Stimulated activated CD4-positive, alpha-beta T cell treated with anti-CD3 and anti-CD28 coated beads, Interleukin-15, amount 100 ng/mL, for 48 hours (primary cell): ENCODE measurements at regions not wholly inside any gene's neighbourhood (a gene's known extent, or its start where the extent isn't known, plus 50 kb on each side); places are given as distances from the start of the nearest gene placed in this dataset.

Source experiments
- DNase-seq, 2 donors: peaks; one replicate each; pipeline ENCODE4 v3.0.0-alpha.2; 2020; ENCODE audit warnings: low read depth in 2 of 2

DNA sequence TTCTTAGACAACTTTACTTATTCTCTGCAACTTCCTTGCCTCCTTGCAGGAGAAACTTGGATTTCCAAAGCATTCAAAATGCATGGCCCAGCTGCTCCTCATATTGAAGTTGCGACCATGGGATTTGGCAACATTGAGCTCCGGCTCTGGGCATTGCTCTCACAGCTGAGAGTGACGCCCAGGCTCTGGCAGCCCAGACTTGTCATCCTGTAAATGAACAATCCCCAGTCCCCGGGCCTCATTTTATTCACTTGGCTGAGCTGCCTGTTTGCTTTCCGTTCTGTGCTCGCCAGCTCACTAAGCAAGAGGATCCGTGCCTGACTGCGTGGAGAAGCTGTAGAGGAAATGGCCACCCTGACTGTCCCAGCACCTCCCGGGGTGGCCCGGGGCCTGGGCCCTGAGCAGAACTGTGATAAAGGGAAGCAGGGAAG is 119.5 kb upstream of the CD93 start:
- DNase-seq, result no peak

DNA sequence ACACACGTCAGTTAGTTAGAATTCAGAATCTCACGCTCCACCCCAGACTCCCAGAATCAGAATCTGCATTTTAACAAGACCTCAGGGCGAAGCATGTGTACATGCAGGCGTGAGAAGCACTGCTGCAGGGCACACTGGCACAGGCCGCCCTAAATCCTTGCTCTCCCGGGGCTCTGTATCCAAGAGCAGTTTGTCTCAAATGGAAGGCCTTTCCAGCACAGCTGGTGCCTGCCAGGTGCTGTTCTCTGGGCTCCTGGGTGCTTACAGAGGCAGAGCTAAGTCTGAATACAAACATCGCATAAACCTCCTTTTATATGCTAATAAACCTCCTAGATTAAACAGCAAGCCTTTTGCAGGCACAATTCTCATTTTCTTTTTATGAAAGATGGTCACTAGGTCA is 119.1 kb upstream of the CD93 start:
- DNase-seq, result no peak

DNA sequence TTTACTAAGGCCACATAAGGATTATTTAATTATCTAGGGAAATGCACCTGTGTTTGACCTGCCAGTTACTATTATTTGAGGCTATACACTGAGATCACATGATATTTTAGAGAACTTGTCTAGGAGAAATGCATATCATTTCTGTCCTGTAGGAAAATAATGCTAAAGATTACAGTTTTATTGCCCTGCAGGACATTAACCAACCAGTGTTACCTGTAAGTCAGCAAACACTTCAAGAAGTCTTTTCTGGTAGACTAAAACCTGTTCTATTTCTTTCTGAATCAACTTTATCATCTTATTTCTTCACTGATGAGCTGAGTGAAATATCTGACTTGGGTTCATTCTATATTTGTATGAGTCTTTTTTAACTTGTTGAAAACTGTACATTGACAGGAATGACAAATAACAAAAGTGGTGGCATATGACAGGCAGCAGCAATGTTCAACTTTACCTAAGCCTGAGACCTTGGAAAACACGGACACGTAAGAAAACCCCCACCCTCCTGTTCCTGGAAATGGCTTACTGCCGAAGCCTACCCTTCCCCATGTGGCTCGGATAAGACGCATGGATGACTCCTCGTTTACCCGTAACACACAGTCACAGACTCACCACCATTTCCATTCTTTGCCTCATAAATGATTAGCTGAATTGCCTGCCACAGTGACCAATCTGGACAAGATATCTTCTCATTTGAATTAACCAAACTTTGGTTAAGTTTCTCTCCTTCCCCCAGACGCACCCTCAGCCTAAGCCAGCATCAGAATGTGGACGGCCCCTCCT is 118.0 kb upstream of the CD93 start:
- DNase-seq, result no peak

DNA sequence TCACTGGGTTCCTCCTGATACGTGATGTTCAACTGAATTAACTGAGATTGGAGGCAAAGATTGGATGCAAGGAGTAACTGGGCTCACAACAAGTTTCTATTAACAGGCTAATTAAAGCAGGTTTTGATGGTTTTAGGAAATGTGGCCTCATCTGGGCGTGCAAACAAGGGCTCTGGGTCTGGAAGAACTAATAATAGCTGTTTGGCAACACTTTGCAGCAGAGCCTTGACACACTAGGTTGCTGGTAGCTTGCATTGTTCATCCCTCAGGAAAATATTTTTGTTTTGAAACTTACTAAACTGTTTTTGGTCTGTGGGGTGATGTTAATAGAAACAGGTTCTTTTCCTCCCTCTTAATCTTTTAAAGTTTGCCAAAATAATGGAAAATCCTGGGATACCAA is 117.2 kb upstream of the CD93 start:
- DNase-seq, result no peak

DNA sequence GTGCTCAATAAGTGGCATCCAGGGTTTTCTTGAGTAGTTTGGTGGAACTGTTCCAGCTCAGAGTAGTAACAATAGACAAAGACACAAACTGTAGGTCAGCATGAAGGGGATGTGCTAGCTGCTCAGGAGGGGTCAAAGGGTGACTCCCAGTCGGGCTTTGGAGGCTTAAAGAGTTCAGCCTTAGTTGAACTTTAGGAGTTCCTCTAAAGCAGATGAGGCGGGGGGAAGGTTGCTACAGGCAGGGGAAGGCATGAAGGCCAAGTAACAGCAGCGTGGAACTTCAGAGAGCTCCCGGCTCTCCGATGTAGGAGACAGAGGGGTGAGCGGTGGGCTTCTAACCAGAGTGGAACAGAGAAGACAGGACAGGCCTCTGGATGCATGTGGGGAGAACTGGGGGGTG is 115.5 kb upstream of the CD93 start:
- DNase-seq, result no peak

DNA sequence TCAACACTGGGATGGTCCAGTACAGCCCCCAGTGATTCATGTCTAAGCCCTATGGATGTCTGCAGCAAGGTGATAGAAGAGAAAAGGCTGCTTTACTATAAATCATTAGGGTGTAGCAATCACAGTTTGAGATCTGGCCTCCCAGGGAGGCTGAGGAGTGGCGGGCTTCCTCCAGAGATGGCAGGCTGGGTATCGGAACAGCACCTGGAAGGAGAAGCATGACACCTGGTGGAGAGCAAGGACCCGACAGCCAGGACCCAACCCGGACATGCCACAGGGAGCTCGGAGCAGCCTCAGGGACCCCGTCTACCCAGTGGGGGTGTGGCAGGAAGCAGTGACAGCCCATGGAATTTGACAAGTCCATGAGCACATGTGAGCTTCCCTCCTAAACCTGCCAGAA is 114.8 kb upstream of the CD93 start:
- no peak for DNase-seq

DNA sequence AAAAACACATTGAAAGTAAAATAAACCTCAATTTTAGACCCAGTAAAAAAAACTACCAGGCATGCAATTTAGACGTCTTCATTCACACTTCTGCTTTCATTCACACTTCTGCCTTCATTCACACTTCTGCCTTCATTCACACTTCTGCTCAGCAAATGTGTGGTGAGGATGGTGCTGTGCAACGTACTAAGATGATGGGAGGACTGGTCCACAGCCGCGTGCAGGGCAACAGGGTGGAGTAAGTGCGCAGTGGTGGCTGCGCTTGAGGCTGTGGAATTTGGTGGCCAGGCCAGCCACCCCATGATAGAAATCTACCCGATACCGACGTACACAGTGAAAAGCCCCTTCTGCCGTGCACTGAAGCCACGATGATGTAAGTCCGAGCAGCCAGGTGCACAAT is 114.3 kb upstream of the CD93 start:
- DNase-seq, result no peak

DNA sequence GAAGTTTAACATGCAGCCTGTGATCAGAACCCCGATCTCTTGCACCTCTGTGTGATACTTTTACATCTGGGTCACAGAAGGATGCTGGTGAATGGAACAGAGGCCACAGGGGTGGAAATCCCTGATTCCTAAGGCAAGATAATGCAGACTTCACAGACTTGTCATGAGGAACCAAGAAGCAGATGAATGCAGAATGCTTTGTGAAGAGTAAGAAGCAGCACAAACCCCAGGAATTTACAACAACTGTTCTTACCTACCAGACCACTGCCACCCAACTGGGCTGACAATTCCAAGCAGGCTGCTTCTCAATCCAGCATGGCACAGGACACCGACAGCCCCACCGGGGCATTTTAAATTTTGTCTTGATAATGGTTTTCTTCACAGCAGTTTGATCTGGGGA is 113.2 kb upstream of the CD93 start:
- no peak for DNase-seq

DNA sequence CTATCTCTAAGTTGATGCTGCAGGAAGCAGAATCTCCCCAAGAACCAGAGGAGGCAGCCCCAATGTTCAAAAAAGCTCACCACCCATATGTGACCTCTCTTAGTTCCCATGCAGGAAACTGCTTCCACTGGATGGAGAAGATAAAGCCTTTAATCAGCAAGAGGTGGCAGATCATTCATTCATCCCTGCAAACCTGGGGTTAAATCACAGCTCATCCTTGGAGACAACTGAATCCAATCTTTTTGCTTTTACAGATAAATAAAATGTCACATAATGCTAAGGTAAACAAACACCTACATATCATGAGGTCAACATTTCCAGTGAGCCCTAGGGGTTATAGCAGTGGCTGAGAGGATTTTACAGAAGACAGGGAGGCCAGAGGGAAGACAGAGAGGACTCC is 112.7 kb upstream of the CD93 start:
- DNase-seq, result no peak

DNA sequence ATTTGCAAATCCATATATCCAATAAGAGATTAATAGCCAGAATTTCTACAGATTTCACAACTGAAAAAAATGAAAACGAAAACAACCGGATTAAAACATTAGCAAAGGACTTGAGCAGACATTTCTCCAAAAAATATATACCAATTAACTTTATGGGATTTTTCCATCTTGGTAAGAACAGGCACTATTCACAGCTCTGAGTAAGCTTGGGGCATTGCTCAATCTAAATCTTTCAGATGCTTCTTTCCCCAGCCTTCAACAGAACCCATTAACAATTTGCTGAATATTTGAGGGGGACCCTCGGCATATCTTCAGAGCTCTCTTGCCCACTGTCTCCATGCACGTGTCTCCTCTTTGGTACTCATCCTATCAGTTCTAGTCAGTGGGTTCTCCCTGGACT is 111.7 kb upstream of the CD93 start:
- DNase-seq, result no peak

DNA sequence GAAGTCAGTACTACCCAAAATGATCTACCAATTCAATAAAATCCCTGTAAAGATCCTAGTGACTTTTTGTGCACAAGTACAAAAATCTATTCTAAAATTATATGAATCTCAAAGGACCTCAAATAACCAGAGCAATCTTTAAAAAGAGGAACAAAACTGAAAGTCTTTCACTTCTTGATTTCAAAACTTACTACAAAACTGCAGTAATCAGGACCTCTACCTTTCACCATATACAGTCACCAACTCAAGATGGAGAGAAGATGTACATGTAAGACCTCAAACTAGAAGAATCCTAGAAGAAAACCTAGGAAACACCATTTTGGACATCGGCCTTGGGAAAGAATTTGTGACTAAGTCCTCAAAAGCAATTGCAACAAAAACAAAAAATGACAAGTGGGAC is 109.5 kb upstream of the CD93 start:
- DNase-seq, result no peak

DNA sequence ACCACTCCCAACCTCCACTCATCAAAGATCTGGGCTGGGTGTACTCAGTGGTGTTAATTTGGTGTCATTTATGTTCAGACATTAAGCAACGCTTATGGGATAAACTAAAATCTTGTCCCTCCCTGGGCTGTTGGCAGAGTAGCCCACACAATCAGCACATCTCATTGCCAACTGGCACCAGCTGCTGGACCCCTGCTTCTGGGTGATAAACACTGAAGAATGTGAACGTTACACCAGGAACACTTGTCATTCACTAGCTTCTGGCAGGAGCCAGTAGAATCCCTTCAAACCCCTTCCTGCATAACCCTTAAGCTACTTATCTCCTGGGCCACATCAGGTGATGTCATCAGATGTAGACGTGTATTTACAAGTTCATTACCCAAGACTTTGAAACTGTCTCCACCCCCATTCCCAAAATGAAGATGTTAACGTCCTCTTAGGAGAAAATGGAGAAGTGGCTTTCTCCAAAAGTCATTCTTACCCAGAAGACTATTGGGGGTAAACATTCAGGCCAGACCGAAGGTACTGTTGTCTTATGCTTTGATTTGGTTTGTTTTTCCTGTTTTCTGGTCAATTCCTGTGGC is 107.8 kb upstream of the CD93 start:
- no peak for DNase-seq

DNA sequence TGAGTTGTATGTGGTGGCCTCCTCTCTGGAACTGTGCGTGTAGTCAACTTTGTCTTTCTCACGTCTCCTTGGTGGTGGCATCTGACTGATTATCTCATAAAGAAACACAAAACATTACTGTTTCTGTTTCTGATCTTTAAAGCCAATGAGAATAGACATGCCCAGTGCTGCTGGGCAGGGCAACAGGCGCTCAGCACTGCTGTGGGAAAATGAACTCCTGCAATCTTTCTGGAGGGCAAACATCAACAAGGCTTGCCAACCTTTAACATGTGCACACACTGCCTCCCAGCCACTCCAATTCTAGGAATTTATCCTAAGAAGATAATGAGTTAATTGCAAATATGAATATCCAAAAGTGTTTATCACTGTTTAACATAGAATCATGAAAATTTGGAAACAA is 106.3 kb upstream of the CD93 start:
- DNase-seq, result no peak

DNA sequence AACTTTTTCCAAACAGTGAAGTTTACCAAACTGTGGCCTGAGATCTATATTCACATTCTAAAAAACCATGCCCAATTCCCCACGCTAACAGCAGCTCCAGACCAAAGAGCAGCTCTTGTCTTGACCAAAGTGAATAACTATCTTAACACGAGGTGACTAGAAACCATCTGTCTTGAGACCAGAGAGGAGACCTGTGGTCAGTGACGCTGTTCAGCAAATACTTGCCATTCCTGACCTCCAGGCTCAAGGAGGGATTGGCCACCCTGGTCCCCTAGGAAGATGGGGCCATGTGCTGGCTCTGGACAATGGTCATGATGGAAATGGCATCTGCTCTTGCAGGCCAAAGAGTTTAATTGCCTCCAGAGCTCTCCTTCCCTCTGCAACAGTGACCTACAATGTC is 104.4 kb upstream of the CD93 start:
- no peak for DNase-seq

DNA sequence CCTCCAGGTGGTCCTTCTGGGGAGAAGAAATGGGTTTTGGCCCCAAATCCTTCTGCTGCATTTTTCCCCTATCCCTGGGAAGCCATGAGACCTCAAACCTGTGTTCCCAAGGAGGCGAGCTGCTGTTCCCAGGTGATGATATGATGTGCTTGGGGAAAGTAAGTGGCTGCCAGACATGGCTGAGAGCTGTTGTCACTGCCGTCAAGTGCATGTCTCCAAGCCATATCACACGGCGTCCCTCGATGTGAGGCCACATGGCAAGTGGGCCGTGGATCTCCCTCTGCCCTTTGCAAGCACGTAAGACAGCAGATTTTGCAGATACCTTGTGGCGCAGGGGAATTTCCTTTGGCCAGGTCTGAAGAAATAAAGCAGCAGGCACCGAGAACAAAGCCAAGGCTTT is 103.7 kb upstream of the CD93 start:
- DNase-seq, result no peak

DNA sequence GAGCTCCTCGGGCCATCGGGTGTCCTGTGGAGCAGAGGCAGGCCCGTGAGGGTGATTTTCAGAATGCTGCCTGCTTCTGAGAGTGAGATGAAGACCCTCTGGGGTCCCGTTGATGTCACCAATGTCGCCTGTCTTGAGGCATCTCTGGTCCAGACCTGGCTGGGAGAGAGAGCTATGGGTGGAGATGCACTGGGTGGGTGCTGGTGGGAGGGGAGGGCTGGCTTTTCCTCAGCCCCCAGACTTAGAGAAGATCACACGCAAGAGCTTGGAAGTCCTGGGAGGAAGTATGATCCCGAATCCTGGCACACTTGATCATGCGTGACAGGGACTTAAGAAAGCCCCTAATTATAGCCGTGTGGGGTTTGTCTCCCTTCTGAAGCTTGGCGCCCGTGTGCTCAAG is 103.2 kb upstream of the CD93 start:
- DNase-seq, result no peak

DNA sequence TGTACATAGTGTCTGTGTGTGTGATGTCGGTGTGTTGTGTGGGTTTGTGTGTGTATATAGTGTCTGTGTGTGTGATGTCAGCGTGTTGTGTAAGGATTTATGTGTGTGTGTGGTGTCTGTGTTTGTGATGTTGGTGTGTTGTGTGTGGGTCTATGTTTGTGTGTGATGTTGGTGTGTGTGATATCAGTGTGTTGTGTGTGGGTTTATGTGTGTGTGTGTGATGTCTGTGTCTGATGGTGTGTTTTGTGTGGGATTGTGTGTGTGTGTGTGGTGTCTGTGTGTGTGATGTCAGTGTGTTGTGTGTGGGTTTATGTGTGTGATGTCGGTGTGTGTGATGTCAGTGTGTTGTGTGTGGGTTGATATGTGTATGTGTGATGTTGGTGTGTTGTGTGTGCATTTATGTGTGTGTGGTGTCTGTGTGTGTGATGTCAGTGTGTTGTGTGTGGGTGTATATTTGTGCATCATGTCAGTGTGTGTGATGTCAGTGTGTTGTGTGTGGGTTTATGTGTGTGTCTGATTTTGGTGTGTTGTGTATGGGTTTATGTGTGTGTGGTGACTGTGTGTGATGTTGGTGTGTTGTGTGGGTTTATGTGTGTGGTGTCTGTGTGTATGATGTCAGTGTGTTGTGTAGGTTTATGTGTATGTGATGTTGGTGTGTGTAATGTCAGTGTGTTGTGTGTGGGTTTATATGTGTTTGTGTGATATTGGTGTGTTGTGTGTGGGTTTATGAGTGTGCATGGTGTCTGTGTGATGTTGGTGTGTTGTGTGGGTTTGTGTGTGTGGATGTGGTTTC is 102.4 kb upstream of the CD93 start:
- DNase-seq, result no peak

DNA sequence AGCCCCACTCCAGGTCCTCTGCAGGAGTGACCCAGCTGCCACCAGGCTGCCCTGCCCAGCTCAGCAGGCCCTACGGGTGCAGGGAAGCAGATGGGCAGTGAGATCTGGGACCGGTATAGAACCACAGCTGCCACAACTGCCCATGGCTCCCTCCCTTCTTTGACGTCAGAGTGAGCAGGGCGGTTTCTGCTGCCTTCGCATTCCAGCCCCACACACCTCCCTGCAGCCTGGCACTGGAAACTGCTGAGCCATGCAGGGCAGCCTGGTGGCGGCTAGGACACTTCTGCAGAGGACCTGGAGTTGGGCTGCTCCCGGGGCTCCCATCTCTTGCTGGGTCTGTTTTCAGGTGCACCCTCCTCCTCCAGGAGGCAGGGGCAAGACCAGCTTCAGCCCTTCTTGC is 101.6 kb upstream of the CD93 start:
- DNase-seq, result no peak

DNA sequence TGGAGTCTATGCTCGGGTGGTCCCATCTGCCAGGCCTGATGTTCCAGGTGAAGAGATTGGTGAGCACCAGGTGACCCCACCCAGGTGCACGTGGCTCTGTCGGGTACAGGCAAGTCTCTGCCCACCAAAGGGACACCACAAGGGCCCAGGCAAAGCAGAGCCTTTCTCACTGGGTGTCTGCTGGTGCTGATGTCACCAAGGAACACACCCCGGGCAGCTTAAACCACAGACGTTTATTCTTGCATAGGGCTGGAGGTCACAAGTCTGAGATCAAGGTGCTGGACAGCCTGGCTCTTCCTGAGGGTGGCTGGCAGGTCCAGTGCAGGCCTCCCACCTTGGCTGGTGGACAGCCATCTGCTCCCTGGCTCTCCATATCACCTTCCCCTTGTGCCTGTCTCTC is 100.7 kb upstream of the CD93 start:
- DNase-seq, result no peak

DNA sequence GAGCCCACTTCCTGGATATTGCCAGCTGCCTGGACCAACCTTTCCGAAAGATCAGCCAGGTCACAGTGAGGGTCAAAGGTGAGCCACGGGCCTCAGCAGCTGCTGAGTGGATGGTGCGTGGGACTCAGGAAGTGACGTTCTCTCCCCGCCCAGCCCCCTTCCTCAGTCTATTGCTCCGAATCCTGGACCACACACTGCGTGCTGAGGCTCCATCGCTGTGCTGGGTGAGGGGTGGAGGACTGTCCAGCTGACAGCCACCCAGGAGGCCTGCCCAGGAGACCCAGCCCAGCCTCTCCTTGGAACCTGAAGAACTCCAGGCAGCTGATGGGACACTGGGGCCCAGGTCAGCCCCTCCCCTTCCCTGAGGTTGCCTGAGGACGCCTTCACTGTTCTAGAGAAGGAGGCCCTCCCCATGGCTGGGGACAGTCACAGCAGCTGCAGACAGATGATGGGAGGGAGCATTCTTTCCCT is 94.4 kb upstream of the CD93 start:
- no peak for DNase-seq

DNA sequence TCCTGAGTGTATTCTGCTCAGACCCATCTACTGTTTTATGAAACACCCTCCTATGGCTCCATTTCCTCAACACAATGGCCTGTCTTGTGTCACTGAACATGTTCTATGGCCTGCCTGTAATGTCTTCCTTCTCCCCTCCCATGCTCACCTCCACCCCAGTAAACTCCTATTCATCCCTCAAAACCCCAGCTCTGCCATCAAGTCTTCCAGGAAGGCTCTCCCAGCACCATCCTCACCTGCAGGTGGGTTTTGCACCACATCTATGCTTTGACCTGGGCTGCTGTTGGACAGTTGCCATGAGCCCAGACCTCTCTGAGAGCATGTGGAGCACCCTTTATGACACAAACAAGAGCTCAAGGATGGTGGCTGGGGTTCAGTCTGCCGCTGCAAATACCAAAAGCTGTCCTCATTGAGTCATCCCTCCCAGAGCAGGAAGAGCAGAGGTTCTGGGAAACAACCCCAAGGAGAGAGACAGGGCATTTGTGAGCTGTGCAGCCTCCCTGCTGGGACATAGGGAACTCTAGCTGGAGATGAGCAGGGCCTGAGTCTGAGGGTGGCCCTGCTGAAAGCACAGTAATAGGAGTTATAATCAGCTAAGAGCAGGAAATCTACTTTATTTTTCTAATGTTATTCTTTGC is 93.8 kb upstream of the CD93 start:
- DNase-seq, result no peak

DNA sequence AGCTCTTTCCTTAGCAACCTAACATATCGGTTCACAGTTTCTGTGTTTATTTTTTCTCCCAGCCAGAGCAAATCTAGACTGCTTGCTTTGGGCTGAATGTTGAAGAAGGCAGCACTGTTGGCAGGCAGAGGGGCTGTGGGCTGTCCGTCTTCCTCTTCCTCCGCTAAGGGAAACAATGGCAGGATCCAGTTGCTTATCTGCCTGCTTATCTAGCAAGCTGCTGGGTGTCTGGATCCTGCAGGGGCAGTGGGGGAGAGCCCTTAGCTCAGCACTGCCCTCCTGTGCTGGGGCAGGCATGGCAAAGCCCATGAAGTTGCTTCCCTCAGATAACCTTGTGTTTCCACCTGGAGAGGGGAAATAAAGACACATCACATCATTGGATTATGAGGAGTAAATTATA is 92.7 kb upstream of the CD93 start:
- DNase-seq, result no peak

DNA sequence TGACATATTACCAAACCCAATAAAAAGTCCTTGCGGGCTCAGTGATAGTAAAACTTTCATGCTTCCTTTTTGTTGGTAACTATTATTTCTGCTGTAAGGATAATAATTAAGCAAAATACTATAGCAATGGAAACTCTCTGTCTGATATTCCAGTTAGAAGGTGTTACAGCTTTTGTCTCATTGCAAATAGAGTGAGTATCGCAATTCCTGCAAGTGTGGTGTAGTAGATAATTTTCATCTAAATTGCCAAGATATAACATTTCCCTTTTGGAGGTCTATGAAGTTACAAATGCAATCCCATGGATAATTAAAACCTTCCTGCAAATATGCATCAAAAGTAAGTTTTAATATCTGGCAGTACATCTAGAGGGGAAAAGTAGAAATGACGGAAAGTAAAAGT is 88.7 kb upstream of the CD93 start:
- DNase-seq, result no peak
